NCI-H2029 treated with DMSO at 0.1 percent for 48 hours (cell line): ENCODE measurements at regions not wholly inside any gene's neighbourhood (a gene's known extent, or its start where the extent isn't known, plus 50 kb on each side); places are given as distances from the start of the nearest gene placed in this dataset.
"Not testable (repeated sequence)": the region's sequence is repeated elsewhere in the genome, so short reads cannot be mapped to it uniquely, and the experiment has no call there.

Experiments
- DNase-seq: peaks from one replicate; lab custom pipeline; 2025; lab: John Stamatoyannopoulos, UW

GRCh38 chr4:173698557-173699262 lies 168.7 kb upstream of the HAND2 start:
- no peak for DNase-seq

- DNase-seq, result no peak
Observed at GRCh38 chr4:173697840-173698239, 167.8 kb upstream of the HAND2 start.

GRCh38 chr4:173696551-173696950 lies 166.5 kb upstream of the HAND2 start:
- DNase-seq, result no peak

- DNase-seq, result no peak
Observed at GRCh38 chr4:173696011-173696410, 166.0 kb upstream of the HAND2 start.

GRCh38 chr4:173685831-173686210 lies 155.8 kb upstream of the HAND2 start:
- no peak for DNase-seq

- DNase-seq, result no peak
Observed at GRCh38 chr4:173685165-173685830, 155.3 kb upstream of the HAND2 start.

- DNase-seq, result no peak
Observed at GRCh38 chr4:173684223-173684622, 154.2 kb upstream of the HAND2 start.

GRCh38 chr4:173682609-173683008 lies 152.6 kb upstream of the HAND2 start:
- DNase-seq, result no peak

- no peak for DNase-seq
Observed at GRCh38 chr4:173680278-173680677, 150.2 kb upstream of the HAND2 start.

GRCh38 chr4:173675446-173675845 lies 145.4 kb upstream of the HAND2 start:
- no peak for DNase-seq

GRCh38 chr4:173669460-173670179 lies 139.6 kb upstream of the HAND2 start:
- no peak for DNase-seq

- DNase-seq, result no peak
Observed at GRCh38 chr4:173661001-173661400, 131.0 kb upstream of the HAND2 start.

- no peak for DNase-seq
Observed at GRCh38 chr4:173656898-173657297, 126.9 kb upstream of the HAND2 start.

- no peak for DNase-seq
Observed at GRCh38 chr4:173652283-173652931, 122.4 kb upstream of the HAND2 start.

GRCh38 chr4:173651651-173652282 lies 121.7 kb upstream of the HAND2 start:
- DNase-seq, result no peak

- no peak for DNase-seq
Observed at GRCh38 chr4:173647902-173648301, 117.9 kb upstream of the HAND2 start.

GRCh38 chr4:173642509-173642908 lies 112.5 kb upstream of the HAND2 start:
- no peak for DNase-seq

- no peak for DNase-seq
Observed at GRCh38 chr4:173635395-173635794, 105.4 kb upstream of the HAND2 start.

GRCh38 chr4:173626277-173626676 lies 96.2 kb upstream of the HAND2 start:
- no peak for DNase-seq

- not testable (repeated sequence) for DNase-seq
Observed at GRCh38 chr4:173618648-173619047, 88.6 kb upstream of the HAND2 start.

- no peak for DNase-seq
Observed at GRCh38 chr4:173609158-173609557, 79.1 kb upstream of the HAND2 start.

GRCh38 chr4:173608632-173609031 lies 78.6 kb upstream of the HAND2 start:
- DNase-seq, result not testable (repeated sequence)
